ENCODE measurements at regions not wholly inside any gene's neighbourhood (a gene's known extent, or its start where the extent isn't known, plus 50 kb on each side); places are given as distances from the start of the nearest gene placed in this dataset.

- DNase-seq: no peak
Observed at GRCh38 chr9:84590706-84591105, 78.8 kb upstream of the NTRK2 start.

GRCh38 chr9:84592918-84593317, 76.6 kb upstream of the NTRK2 start:
- DNase-seq: no peak

GRCh38 chr9:84593352-84593751, 76.2 kb upstream of the NTRK2 start:
- DNase-seq: no peak

GRCh38 chr9:84597131-84597530, 72.4 kb upstream of the NTRK2 start:
- no peak for DNase-seq

- DNase-seq: no peak
Observed at GRCh38 chr9:84598921-84599636, 70.5 kb upstream of the NTRK2 start.

GRCh38 chr9:84600739-84601138, 68.8 kb upstream of the NTRK2 start:
- DNase-seq: no peak

GRCh38 chr9:84604223-84604622, 65.3 kb upstream of the NTRK2 start:
- DNase-seq: no peak

GRCh38 chr9:84609779-84610178, 59.8 kb upstream of the NTRK2 start:
- no peak for DNase-seq

- DNase-seq: no peak
Observed at GRCh38 chr9:84613431-84613830, 56.1 kb upstream of the NTRK2 start.

- DNase-seq: no peak
Observed at GRCh38 chr9:84615544-84615943, 54.0 kb upstream of the NTRK2 start.

- DNase-seq: no peak
Observed at GRCh38 chr9:84617411-84618029, 52.0 kb upstream of the NTRK2 start.

Measured in CD4-positive, alpha-beta T cell treated with Interleukin-10 for 1 hour (primary cell).